ENCODE measurements at regions not wholly inside any gene's neighbourhood (a gene's known extent, or its start where the extent isn't known, plus 50 kb on each side); places are given as distances from the start of the nearest gene placed in this dataset.
A peak's percentile ranks its signal among the peaks of the same experiment; 100 is the strongest.

DNA sequence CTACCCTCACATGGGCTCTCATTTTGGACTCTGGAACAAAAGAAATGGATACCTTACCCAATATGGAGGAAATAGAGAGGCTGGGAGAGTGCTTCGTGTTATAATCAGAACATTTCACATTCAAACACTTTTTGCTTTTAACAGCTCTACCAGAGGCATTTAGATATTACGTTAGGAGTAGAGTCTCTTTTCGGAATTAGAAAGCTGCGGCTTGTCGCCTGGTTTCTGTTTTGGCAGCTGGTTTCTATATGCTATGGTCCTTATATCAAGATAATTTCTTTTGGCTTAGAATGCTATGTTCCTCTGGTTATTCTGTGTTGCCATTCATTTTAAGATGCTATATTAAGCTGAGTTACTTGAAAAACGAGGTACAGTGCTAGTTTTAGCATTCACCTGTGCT is 392.8 kb upstream of the GALNT5 start:
- no peak for DNase-seq

DNA sequence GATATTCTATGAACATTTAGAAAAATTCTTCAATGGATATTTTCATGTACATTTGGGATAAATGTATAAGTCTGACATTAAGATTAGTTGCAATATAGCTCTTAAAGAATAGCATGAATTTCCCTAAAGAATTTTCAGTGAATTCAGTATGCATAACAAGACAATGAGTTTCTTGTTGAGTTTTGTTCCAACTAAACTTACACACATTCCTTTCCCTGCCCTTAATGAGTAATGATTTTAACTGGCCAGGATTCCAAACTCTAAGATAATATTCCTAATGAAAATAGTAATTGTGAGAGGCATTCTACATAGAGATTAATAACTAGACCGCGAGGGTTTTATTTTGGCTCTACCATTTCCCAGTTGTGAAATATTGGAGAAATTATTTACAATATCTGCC is 390.3 kb upstream of the GALNT5 start:
- DNase-seq: no peak

DNA sequence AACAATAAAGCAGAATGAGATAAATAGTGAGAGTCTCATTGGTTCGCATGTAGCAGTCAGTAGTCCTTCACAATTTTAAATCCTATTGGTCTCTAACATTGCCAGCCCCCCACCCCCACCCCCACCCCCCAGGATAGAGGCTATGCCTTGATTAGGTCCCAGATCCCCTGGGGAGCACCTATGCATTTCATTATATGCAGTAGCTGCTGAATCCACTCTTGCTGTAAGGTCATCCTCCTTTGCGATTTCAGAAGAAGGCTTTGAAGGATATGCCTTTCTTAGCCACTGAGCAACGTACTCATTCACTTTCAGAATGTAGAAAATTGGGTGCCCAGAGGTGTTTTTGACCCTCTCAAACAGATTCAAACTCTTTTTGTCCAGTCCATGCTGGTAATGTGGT is 382.8 kb upstream of the GALNT5 start:
- DNase-seq: no peak

DNA sequence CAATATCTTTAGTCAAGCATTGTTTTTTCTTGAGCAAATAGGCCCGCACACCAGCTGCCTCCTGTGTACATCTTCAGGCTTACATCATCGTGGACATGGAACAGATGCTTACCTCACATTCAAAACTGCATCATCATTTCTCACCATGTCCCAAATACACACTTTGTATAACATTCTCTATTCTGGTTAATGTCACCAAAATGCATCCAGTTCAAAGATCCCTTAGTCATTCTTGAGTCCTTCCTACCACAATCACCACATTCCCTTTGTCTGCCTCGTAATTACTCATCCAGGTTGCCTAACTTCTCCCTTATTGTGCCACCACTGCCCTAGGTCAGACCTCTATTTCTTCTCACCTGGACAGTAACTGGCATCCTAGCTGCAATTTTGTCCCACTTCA is 373.7 kb upstream of the GALNT5 start:
- DNase-seq: no peak

DNA sequence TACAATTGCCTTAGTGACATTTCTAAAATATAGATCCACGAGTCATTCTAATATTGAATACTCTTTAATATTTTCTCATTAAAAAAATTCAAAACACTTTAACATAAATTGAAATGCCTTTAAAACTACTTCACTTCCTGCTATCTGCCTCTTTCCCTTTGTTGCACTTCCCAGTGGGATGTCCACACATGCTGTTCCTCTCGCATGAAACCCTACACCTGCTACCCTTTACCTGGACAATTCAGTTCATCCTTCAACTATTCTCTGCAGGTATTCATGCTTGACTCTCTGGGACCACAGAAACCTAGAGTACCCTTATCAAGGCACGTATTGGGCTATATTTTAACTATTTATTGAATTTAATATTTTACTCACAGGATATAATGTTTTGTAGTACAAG is 373.3 kb upstream of the GALNT5 start:
- no peak for DNase-seq

DNA sequence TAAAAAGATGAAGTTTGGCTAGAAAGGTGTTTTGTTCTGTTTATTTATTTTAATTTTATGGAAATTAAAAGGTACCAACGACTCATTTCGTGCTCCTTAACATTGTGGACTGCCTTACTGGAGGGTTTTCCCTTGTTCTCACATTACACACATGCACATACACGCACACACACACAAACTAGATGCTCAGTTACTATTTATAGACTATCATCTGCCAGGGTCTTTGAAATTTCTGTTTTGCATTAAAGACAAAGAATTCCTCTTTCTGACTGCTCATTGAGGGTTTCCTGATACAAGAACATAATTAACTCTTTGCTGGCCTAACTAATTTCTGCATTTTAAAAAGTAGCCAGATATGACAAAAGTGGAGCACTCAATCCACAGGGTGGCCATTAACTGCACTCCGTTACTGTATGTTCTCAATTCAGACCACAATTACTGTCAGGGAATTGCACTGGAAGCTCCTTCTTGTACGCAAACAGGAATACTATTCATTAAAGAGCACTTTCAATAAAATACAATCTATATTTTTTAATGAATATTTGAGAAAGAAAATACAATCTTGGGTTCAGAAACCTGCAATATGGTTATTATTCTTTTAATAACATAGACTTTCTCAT is 366.9 kb upstream of the GALNT5 start:
- no peak for DNase-seq

DNA sequence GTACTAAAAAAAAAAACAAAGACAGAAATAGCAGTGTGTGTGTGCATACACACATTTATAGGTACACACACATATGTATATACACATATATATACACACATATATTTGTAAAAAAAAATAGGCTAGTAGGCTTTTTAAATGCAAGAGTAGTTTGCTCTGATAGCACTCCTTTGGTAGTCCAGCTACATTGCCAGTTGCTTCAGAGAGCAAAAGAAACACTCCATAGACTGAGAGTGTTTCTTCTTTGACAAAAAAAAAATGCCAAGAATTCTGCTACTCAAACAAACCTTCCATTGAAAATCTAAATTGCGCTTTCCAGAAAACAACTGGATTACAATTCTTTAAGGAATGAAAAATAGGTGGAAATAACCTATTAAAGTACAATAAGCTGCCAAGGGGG is 365.9 kb upstream of the GALNT5 start:
- no peak for DNase-seq

DNA sequence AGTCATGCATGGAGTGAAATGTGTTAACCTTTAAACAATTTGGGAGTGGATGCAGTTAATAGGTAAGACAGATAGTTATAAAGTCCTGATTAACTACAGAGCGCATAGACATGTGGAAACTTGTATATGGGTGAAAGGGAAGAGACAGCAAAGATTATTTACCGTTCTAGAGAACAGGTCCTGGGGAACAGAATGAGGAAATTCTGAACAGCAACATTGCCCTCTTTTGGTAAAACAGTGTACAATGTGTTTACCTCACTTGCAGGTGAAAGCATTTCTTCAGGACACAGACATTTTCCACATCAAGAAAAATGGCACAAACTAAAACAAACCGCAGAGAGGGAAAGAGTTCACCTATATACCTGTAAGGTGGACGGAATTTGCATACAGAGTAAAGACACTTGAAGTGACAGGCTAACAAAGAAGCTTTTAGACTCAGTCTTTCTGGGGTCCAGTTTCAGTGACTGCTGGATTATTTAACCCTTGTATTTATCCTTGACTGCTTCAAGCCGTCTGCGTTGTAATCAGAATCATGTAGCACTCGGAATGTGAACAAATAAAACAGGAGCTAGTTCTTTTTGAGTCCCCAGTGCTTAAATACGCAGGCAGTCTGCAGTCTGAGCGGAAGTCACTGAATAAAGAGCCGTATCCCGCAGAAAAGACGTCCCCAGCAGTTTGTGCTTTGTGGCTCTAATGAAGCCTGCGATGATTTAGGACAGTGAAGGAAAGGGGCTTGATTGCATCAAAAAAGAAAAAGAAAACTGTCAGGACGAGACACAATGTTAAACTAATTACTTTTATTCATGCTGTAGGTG is 364.8 kb upstream of the GALNT5 start:
- DNase-seq: peak; percentile 54

DNA sequence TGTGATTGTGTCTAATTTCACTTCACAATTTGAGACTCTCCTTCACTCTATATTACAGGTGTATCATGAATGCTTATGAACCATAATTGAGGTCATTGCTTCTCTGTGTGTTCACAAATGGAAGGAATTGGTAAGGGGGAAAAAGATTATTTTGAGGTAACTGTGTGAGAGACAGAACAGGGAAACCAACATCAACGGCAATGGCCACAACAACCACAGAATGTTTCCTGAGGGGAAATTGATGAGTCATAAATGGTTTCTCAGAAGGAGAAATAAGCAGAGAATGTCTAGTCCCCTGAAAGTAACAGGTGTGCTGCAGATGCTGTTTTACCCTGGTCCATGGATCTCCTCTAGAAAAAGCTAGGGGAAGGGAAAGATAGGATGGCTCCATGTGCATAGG is 361.2 kb upstream of the GALNT5 start:
- DNase-seq: peak; percentile 2

DNA sequence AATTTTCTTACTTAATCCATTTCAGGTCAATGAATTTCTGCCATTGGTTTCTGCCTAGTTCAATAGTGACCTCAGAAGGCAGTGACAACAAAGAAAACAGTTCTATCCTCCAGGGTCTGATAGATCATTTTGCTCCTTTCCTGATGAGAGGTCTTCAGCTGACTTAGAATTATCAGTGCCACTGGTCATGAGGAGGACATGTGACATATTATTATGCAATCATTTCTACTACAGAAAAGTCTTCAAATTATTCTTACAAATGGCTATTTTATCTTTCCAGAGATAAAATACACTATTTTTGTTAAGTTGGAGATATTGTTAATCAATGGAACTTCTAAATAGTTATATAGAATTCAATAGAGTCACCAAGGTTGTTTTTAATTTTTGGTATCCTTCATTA is 360.0 kb upstream of the GALNT5 start:
- DNase-seq: no peak

DNA sequence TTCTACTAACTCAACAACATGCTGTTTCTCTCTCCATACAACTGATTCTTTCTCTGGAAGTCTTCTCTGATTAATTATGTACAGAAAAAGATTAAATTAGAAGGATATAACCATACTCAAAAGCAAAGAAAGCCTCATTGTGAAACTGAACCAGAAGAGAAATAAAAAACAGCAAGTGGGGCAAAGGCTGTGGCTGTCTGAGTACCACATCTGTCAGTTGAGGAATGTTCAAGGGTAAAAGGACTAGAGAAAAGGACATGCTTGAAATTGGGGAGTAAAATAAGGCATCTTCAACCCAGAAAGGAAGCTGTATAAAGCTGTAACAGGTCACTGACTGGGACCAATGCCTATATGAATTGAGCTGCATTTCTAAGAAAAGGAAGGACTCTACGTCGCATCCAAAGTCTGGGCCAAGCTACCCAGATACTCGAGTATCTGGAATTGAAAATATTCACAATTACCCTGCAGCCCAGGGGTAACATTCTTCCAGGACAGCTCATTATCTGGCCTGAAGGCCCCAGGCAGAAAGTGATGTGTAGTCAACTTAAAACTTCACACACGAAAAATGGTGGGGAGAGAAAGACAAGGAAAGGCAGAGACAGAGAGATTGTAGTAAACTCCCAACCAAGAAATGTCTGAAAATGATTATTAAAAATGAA is 356.0 kb upstream of the GALNT5 start:
- no peak for DNase-seq

DNA sequence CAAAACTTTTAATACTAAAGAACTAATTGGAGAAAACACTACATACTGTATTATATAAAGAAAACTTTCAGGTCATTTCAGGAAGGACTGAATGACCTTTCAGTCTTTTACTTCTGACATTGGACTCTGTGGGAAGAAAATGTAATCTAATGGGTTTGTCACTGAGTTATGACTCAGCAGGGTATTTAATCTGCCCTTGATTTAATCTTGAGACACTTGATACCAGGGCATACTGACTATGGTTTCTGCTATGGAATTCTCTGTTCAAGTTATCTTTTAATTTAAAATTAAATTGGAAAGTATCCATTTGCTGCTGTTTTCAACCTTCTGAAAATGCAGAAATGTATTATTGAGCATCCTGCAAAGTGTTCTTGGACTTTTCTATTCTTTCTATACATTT is 354.2 kb upstream of the GALNT5 start:
- DNase-seq: no peak

DNA sequence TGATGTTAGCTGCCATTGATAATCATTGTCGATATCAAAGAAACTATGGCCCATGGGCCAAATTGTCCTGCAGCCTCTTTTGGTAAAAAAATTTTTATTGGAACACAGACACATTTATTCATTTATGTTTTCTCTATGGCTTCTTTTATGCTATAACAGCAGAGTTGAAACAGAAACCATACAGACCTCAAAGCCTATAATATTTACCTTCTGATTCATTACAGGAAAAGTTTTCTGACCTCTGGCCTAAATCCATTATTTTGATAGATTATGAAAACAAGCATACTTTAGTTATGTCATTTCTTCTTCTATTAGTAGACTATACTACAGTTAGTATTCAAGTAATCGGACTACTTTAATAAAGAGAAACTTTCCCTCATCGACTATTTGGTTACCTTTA is 349.7 kb upstream of the GALNT5 start:
- no peak for DNase-seq

DNA sequence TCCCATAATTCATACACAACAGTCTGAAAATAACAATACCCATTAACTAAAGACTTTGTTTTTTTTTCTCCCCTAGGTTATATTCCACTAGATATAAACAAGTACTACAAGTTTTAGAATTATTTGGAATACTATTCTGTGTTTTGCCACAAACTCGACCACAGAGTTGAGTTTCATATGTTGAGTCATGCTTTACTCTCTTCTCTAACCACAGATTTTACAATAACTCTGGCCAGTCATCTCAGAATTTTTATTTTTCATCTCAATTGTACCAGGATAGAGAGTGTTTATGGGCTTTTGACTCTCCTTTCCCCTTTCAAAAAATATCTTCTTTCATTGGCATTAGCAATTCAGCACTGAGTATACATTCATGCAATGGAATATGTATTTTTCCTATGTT is 348.7 kb upstream of the GALNT5 start:
- DNase-seq: no peak

DNA sequence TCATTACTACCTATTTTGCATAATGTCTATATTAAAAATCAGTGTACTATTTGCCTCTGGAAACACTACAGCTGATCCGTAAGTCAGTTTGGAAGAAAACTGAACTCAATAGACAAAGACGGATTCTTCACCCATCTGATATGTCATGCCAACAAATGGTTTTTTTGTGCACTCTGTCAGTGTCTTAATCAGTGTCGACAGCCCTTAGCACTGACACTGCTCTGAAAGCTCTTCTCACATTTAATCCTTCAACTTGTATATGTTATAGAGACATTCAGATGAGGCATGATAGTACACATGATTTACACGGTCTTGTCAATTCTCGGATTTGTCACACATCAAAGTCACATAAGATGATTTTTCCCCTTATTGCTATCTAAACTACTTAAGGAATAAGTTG is 347.5 kb upstream of the GALNT5 start:
- no peak for DNase-seq

DNA sequence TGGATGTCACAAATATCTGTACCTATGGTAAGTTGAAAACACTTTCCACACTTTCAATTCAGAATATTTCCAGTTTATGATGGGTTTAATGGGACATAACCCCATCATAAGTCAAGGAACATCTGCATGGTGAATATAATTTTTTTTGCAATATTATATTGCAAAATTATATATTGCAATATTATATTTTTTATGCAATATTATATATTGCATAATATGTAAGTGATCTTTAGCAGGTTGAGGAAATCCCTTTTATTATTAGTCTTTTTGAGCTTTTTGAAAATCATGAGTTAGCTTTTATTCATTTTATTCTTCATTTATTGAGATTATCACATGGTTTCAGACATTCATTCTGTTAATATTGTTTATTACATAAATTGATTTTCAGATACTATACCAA is 342.2 kb upstream of the GALNT5 start:
- DNase-seq: no peak

DNA sequence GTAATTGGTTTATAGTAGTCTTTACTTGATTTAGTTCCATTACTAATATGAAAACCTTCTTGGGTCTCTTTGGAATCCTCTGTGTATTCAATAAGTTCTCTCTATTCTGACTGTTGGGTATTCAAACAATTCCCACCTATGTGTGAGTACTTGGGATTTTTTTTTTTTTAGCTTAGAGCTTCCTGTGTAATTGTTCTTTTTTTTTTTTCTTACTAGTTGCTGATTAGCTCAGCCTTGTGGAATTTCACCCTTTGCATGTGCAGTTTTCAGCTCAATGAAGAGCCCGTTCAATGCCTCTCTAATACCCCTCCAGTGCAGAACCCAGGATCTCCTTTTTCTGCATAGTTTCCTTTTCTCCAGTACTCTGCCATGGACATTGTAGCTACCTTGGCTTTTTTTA is 339.1 kb upstream of the GALNT5 start:
- no peak for DNase-seq

DNA sequence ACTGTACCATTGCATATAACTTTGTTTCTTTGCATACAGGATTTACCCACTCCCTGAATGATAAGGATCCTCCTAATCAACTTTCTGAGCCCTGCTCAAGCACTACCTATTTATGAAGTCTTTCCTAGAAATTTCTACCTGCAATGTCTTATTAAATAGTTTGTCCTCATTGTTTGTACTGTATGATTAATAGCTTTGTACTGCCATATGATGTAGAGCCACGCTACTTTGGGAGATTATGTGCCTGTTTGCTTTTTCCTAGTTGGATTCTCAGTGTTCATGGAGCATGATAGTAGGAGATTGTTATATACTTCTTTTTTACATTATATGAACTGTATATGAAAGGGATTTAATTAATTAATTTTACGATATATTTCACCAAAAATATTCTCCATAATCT is 327.1 kb upstream of the GALNT5 start:
- DNase-seq: no peak

DNA sequence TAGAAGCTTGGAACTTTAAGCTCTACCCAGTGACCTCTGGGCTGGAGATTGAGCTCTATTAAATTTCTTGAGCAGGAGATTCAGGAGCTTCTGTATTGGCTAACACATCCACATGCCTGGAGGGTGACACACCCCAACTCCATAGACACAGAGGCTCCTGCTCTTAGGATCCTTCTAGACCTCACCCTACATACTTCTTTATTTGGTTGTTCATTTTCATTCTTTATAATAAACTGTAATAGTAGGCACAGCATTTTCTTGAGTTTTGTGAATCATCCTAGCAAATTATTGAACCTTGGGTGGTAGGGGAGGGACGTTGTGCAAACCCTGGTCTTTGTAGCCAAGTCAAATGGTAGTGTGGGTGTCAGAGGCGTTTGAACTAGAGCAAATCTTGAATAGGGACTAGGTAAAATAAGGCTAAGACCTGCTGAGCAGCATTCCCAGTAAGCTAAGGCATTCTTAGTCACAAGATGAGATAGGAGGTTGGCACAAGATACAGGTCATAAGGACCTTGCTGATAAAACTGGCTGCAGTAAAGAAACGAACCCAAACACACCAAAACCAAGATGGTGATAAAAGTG is 323.8 kb upstream of the GALNT5 start:
- DNase-seq: no peak

DNA sequence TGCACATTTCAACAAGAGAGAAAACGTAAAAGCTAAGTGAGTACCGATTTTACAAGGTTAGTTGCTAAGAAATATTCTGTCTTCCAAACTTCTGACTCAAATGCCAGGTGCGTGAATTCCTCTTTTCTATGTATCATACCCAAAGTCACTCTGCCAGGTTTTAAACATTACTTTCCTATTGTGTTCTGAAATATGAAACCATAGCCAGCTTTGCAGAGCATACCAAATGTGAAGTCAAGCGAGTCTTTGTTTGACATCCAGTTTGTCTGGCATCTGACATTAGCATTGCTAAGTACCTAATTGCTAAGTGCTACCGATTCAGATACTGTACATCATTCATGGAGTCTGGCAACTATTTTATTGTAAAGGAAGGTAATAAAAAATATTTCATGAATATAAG is 321.9 kb upstream of the GALNT5 start:
- DNase-seq: no peak

DNA sequence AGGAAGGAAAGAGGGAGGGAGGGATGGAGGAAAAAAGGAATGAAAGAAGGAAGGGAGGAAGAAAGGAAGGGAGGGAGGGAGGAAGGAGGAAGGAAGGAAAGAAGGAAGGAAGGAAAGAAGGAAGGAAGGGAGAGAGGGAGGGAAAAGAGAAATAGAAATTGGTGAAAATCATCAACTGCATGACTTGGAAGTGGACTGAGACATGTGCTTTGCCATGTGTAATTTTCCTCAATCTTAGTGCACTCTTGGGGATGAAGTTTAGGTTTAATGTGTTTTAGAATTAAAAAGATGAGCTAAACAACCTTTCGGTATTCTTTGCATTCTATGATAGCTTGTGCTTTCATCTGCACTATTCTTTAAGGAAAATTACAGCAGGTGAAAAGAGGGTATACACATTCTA is 320.1 kb upstream of the GALNT5 start:
- no peak for DNase-seq

DNA sequence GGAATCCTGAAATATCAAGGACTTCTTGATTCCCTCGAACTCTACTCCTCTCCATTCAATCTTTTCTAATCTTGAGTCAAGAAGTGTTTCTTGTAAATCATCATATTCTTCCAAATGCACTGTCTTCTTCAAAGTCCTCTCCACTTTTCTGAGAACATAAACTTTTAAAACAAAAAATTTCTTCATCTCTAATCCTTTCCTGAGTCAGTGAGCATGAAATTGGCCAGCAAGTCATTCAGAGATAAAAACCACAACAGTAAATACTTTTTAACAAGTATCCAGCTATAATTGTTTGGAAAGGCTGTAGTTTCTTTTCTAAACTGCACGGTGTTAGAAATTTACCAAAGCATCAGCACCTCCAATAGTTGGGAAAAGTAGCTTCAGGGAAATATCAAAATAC is 312.6 kb upstream of the GALNT5 start:
- DNase-seq: no peak

DNA sequence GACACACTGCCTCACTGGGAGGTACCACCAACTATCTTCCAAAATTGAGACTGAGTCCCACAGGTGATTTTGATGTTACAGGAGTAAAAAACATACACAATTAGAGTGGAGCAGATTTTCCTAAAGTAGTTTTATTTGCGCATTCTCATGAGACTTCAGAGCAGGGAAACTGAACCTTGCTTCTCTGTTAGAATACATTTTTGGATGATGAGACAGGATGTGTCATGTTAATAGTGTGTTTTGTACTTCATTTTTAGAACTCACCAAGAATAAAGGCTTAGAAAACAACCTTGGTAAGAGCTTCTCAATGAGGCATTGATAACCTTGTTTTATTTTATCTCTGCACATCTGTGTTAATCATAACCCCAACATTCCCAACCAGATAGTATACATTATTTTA is 310.2 kb upstream of the GALNT5 start:
- no peak for DNase-seq

DNA sequence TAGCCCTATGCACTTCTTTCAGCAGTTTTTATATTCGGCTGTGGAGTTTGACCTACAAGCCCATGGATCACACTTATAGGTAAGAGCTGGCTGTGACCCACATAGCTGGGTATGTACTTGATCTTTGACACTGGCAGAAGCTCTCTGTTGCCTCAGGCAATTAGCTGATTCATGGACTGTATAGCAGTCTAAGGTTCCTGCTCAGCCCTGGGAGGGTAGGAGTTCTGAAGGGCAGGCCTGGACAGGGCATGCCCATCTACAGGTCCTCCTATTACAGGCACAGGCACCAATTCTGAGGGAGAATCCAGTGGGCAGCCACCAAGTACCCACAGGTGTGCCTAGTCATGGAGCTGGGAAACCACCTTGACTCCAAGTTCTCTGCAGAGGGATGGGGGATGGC is 301.8 kb upstream of the GALNT5 start:
- no peak for DNase-seq

Data from hematopoietic multipotent progenitor cell treated with erythropoietin and hydrocortisone succinate and interleukin-3 and kit ligand, for 6 days (in vitro differentiated cells).